Fibroblast of skin of left biceps (primary cell): ENCODE measurements at regions not wholly inside any gene's neighbourhood (a gene's known extent, or its start where the extent isn't known, plus 50 kb on each side); places are given as distances from the start of the nearest gene placed in this dataset.
"Not testable (repeated sequence)": the region's sequence is repeated elsewhere in the genome, so short reads cannot be mapped to it uniquely, and the experiment has no call there.

ENCODE experiments used
- DNase-seq, 2 experiments: peaks; one replicate each; pipeline ENCODE4 v3.0.0-alpha.2; 2013; ENCODE audit warnings: low read depth in 2 of 2

DNA sequence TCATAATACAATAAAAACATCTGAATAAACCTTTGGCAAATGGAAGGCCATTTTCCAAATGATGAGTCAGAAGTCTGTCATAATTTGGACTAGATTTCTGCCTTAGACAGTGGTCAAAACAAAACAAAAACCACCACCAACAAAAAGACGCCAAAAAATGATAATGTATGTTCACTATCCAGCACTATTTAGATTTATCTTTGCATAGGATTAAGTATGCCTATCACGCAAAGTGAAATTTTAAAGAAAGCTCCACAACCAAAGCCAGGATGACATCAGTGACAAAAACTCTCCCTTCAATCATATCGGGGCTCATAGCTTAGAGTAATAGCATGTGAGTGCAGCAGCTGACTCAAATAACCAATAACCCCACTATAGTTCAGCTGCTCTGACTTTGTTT, 201.9 kb downstream of the MOXD1 start:
- DNase-seq, result peak in 1 of 2 experiments; percentile 33

DNA sequence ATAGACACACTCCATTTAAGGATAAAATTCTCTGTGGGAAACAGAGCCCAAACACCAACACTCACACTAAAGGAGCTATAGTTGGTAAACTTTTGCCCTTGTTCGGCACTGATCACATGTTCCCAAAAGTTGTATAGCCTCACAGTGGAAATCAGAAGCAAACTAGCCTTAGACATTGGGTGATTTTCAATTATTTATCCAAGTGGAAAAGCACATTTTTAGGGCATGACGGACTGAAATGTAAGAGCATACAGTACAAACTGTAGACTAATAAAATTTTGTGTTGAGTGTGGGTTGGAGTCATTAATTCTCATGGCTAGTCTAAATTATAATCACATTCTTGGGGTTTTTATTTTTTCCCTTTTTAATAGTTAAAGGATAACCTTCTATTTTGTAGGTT, 202.4 kb downstream of the MOXD1 start:
- no peak for DNase-seq

DNA sequence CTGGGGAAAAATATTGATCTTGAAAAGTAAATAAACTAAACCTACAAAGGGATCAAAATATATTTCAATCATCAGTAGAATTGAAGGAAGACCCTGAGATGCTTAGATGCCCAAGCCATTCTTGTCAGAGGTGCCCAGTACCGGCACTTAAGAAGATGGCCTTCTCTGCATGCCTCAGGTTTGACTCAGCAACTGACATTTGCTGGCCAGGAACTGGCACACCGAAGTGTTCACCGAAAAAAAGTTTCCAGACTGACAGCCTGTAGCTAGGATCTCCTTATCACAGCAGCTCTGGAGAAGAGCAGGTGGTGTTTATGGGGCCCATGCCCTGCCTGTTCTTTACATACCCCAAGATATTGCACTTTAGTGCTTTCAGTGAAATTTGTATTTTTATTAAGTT, 203.2 kb downstream of the MOXD1 start:
- DNase-seq, result no peak

DNA sequence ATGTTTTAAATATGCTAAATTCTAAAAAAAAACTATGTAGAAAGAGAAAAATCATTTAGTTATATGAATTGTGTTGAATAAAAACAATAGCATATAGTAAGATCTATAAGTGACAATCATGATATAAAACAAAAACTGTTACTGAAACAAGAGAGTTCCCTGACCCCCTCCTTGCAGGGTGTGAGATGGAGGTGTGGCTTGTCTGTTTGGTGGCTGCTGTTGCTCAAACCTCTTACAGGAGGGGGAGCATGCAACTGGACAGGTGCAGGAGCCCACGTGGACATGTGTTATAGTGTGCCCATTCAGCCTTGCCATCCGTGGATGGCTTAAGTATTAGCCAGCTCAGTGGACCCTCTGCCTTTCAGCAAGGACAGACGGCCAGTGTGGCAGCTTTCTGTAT, 206.7 kb downstream of the MOXD1 start:
- no peak for DNase-seq

DNA sequence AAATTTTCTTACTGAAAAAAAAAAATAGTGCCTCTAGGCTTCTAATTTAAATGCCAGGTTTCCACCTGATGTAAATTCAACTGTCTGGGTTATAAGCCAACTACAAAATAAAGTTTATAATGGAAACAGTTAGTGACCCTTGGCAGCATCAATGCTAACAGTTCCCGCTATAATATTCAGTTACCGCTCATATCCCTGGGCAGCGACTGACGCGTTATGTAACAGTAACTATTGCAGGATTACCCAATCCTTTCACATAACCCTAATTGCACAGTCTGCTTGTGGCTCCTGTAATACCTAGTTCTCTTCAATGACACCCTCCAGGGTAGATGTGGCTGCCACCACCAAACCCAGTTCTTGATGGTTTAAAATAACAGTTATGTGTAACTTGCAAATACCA, 208.6 kb downstream of the MOXD1 start:
- no peak for DNase-seq

DNA sequence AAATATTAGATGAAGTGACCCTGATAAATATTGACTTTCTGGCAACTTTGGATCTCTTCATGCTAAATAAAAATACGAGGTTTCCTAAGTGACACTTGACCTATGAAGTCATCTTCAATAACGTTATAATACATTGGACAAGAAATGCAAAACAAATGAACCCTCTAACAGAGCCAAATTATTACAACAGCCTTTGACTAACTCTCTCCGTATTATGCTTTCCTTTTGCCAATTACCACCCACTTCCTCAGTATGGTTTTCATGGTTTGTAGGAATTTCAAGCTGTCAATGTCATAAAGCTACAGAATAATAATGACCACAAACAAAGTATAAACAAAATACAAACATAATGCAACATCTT, 210.5 kb downstream of the MOXD1 start:
- no peak for DNase-seq

DNA sequence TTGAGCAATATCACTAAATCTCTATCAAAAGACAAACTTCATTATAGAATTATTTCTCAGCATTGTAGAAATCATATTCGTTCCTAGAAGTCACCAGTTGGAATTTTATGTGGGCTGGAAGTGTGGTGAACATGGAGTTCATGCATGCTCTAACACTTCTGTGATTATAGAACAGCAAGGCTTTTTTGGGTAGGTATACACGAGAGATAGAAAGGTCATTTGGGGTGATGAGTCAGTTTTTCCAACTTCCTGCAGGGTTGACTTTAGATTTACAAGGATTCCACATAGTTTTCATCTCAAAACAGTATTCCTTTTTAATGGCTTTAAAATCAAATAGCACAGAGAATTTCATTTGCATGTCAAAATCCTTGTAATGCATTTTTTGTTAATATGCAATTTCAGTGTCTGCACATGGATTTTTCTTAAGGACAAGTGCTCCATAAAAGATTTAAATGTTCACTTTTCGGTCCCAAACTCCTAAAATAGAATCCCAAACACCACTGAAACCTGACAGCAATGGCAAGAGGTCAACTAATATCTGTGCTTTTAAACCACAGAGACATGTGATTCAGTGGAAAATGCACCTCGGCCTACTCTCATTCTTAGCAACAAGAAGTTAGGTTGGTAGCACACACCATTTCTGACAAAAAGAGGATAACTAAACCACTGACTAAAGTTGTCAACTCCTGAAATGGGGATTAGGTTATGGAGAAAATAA, 211.0 kb downstream of the MOXD1 start:
- no peak for DNase-seq

DNA sequence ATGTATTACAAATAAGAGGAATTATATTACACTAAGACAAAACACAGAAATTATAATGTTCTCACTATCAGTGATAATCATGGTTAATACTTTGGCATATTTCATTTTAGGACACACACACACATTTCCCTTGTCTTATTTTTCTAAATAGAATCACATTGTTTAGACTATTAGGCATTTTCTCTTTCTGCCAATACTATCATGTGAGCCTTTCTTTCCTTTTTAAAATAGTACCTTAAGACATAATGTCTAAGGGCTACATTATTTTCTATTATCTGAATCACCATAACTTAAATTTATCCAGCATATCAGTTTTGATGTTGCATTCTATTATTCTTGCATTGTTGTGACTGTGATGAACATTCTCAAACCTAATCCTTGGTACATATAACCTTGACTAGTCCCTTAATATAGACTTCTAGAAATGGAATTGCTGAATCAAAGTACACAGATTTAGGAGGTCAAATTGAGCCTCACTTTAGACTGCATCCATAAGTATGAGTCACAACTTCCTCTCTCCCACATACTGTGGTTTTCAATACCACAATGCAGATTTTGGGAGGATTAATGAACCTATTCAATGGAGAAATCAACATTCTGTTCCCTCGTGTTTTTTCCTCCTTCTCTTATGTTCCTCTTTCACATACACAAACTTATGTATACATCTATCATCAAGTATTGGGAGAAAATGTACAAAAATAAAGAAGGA, 212.6 kb downstream of the MOXD1 start:
- no peak for DNase-seq

DNA sequence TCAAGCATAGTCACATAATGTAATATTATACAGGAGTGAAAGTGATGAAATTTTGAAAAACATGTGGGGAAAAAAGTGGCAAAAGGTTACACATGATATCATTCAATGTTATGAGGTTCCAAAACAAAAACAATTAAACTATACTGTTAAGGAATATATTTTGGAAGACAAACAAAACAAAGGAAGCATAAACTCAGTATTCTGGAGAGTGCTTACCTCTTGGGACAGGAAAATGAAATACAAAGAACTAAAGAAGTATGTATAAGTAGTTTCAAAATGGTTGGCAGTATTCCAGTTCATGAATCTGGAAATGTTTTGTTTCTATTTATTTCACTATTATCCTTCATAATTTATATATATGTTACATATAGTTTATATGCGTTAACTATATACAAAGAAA, 213.5 kb downstream of the MOXD1 start:
- no peak for DNase-seq

DNA sequence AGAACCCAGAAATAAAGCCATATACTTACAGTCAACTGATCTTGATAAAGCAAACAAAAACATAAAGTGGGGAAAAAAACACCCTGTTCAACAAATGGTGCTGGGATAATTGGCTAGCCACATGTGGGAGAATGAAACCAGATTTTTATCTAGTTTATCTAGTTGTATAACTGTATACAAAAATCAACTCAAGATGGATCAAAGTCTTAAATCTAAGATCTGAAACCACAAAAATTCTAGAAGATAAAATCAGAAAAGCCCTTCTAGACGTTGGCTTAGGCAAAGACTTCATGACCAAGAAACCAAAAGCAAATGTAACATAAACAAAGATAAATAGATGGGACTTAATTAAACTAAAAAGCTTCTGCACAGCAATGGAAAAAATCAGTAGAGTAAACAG, 216.3 kb downstream of the MOXD1 start:
- DNase-seq, result not testable (repeated sequence)

DNA sequence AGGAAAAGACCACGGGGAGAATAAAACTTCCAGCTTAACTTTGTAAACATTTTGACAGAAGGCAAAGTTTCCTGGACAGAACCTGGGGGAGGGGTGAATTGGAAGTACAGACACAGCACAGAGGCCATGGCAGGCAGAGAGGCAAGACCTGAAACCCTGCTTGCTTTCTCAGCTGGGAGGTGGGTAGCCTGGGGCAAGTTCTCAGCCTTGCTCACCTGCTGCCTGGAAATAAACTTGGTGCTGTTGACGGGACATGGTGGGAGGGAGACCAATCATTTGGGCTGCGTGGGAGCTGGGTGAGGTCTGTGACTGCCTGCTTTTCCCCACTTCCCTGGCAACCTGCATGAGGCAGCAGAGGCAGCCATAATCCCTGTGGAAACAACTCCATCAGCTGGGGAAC, 221.3 kb downstream of the MOXD1 start:
- no peak for DNase-seq

DNA sequence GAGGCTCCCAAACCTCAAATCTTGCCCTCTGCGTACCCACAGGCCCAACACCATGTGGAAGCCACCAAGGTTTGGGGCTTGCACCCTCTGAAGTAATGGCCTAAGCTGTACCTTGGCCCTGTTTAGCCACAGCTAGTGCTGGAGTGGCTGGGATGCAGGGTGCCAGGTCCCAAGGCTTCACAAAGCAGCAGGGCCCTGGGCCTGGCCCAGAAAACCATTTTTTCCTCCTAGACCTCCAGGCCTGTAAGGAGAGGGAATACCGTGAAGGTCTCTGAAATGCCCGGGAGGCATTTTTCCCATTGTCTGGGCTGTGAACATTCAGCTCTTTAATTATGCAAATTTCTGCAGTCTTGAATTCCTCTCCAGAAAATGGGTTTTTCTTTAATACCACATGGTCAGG, 223.7 kb upstream of the CCN2 start:
- DNase-seq, result no peak

DNA sequence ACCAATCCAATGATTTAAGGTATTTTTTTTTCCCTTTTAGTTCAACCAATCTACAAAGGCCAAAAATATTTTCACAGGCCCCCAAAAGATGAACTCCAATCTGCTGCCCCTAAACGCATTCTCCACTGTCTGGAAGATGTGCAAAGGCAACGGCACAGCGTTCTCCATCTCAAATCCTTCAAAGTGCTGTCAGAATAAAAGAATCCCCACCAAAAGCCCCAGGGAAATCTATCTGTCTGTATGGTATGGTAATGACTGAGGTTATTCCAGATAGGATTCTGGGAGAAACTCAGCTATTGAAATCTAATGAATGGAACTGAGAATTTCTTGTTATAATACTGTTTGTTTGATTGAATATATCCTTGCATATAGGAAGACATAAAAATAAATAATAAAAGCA, 217.8 kb upstream of the CCN2 start:
- no peak for DNase-seq

DNA sequence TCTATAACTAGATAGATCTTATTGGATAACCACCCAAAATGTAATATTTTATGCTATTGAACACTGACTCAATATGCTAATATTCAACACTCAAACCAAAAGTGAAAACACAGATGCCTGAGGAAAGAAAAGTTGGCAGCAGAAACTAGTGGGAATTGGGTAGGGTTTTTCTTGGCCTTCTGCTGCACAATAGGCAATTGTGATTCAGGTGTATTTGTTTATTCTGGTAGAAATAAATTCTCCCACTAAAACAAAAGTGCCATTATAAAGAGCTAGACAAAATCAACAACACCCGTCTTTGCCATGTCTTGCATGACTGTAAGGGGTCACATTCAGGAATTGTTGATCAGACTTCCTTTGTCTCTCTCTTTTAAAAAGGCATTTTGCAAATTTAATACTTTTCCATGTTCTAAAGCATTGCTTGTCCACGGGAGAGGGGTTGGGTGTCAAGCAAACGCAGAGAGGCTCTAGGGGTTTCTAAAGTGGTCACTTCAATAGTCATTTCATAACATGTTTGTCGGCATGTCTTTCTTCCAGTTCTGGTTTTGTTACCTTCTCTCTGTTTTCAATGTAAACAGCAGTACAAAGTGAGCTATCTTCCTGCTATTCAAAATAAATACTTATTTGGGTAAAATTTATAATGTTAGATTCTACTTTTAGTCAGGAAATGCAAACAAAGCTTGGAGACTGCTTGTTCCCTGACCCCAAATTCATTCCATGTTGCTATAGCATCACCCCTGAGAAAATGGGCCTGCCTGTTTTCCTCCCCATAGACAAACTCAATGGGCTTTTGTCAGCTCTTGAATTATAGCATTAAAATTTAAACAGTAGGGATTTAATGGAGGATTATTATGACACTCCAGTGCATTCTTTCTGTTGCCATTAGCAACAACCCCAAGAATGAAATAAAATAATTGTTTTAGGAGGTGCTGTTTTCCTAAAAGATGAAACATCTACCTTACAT, 217.0 kb upstream of the CCN2 start:
- DNase-seq, result no peak

DNA sequence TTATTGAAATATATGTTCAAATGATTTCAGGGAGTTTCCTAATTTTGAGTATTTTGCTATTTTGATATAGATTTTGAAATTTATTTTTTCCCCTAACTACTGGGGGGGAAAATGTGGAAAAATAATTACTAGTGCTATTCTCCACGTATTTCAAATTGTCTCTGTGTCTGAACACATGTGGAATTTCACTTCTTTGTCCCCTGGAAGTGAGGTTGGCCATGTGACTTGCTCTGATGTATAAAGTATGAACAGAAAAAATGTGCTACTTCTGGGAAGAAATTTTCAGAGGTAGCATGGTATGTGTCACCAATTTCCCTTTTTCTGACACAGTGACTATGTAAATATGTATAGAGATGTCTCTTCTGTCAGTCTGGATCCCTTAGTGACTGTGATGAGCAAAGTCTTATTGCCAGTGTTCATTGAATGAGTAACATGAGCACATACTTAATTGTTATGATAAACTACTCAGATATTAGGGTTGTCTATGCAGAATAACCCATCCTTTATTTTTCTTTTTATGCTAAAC, 215.4 kb upstream of the CCN2 start:
- DNase-seq, result no peak

DNA sequence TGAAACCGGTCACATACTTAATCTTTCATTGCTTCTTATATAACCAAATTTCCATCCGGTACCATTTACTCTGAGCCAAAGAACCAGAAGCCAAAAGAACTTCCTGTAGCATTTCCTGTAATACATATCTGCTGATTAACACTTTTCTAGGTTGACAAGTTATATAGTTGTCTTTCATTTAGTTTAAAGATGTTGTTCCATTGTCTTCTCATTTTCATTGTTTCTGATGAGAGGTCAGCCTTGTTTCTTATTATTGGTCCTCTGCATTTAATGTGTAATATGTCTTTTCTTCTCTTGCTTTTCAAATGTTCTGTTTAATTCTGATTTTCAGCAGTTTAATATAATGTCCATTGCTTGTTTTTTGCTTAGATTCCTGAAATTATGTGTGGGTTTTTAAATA, 214.5 kb upstream of the CCN2 start:
- no peak for DNase-seq

DNA sequence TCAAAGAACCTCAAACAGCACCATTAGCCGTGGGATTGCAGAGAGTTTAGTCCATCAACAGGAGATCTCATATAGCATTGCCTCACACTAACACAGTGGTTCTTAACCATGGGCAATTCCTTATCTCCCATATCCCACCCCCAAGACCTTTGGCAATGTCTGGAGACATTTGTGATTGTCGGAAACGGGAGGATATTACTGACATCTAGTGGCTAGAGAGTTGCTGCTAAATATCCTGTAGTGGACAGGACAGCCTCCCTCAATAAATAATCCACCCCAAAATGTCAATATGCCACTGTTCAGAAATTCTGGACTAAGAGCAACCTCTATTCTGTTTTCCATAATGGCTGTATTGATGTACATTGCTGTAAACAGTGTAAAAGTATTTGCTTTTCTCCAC, 210.1 kb upstream of the CCN2 start:
- peak; percentile 26 to 33 for DNase-seq

DNA sequence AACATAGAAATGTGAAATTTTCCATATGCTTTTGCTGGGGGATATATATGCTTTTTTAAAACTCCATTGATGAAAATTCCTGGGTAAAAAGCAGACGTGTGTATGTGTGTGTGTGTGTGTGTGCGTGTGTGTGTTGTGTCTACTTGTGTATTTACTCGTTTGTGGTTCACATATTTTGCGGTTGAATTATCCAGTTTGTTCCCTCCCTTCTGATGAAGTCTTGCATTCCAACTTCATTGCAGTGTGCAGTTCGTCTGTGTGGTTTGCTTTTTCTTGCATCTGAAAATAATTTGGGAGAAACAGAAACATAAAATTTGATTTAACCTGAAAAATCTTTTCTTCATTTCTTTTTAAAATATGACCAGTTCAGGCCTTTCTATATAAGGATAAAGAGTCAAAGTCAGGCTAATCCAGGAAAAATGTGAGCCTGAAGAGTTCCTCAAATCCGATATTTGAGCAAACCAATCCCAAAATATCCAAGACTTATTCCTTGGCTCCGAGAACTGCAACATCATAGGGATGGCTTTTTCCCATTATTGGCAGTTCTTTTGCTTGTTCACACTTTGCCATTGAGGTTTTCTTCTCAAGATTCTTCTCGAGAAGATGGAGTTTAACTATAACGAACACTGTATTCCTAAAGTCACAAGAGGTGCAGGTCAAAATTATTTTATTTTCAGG, 202.2 kb upstream of the CCN2 start:
- DNase-seq, result peak; percentile 98 to 99

DNA sequence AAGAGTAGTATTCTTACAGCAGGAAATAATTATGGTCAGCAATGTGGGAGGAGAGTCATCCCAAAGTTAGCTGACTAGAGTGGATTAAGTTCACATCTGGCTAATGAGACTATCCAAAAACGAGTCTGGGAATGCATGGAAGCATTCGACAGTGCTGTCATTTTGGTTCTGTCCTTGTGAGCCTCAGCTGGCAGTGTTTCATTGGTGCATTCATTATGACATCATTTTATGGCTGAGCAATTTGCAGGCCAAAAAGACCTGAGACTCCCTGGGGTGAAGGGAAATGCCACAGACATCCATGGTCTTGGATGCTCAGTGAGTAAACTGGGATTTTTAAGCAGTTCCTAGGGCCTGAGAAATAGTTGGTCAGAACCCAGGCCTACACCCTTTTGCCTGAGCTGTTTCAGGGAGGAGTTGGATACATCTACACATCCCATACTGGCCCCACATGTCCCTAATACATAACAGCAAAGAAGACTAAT, 196.4 kb upstream of the CCN2 start:
- peak; percentile 99 to 100 for DNase-seq

DNA sequence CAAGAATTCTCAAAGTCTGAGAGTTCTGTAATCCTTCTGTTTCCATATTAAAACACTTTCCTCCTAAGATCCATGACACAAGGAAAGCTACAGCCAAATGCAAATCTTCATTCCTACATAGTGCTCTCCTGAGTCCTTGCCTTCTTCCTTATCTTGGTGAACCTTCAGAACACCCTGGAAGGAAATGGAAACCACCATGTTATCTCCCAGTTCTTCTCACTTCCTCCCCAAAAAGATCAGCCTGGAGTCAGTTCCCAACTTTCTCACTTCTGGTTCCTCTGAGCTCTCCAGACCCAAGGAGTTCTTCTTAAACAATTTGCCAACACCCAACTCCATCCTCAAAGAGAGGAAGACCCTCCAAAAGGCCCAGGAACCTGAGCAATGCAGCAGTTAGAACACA, 193.3 kb upstream of the CCN2 start:
- DNase-seq, result no peak

DNA sequence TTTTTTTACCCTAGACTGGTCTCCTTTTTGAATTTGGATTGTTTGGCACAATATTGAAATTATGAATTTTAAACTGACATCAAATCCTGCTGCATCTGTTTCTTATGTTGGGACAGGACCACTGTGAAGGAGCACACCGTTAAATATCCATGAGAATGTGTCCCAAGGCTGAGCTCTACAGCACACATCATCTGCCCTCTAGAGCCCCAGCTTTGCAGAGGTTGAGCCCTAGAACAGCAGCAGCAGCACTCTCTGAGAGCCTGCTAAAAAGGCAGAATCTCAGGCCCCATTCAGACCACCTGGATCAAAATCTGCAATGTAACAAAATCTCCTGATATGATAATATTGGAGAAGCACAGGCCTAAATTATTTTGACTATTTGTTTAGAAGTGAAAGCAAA, 192.1 kb upstream of the CCN2 start:
- no peak for DNase-seq

DNA sequence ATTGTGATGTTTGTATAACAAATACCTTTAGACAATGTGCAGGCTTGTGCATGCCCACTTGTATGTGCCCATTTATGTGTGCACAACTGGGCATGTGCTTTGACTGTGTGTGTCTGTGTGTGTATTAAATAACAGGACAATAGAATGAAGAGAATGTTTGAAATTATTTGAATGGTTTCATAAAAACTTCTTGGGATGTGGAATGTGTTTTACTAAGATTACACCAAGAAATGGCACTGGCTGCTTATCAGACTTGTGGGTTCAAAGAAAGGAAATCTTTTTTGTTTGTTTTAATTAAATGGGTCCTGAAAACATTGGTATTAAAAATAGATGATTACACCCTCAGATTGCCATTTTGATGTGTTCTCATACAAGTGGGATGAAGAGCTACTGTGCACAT, 191.6 kb upstream of the CCN2 start:
- no peak for DNase-seq
